GM13977 (cell line): ENCODE measurements at regions not wholly inside any gene's neighbourhood (a gene's known extent, or its start where the extent isn't known, plus 50 kb on each side); places are given as distances from the start of the nearest gene placed in this dataset.

ENCODE experiments used
- DNase-seq: peaks from one replicate; pipeline ENCODE4 v3.0.0; 2012; ENCODE audit warnings: low spot score
- in situ Hi-C: fragments of 300-500 bp; cut with MboI; formaldehyde crosslinking; loops from one replicate; pipeline ENCODE4 v1.12.0; 2022; ENCODE audit warnings: low sequenced_read_pairs, low pct_unique_long_range_greater_than_20kb, mixed read lengths, inconsistent platforms; ENCODE audit not compliant: unreplicated experiment
- TF ChIP-seq, protein P1 (sequence below): IDR thresholded peaks from 2 replicates; pipeline ENCODE4 v1.5.1; 2012; ENCODE audit warnings: mild to moderate bottlenecking, control low read depth; ENCODE audit not compliant: insufficient read depth; ENCODE audit errors: extremely low read depth, missing control alignments

DNA sequence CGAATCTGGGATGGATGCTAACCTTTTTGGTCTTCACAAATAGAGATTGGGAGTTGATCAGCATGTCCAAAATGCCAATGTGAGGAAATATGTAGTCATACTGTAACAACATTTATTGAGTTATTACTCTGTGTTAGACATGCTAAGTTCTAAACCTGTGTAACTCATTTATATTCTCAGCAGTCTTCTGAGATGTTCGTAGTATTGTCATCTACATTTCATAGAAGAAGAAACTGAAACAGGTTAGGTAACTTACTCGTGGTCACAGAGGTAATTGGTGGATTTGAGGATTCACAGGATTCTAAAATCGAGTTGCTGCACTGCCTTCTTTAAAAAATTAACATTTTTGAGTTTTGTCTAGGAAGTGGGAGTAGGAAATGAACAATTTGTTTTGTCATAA is 162.1 kb downstream of the UBE2E3 start:
- in situ Hi-C loops, result no loop called here
- DNase-seq, result no peak
- TF ChIP-seq, protein P1, sequence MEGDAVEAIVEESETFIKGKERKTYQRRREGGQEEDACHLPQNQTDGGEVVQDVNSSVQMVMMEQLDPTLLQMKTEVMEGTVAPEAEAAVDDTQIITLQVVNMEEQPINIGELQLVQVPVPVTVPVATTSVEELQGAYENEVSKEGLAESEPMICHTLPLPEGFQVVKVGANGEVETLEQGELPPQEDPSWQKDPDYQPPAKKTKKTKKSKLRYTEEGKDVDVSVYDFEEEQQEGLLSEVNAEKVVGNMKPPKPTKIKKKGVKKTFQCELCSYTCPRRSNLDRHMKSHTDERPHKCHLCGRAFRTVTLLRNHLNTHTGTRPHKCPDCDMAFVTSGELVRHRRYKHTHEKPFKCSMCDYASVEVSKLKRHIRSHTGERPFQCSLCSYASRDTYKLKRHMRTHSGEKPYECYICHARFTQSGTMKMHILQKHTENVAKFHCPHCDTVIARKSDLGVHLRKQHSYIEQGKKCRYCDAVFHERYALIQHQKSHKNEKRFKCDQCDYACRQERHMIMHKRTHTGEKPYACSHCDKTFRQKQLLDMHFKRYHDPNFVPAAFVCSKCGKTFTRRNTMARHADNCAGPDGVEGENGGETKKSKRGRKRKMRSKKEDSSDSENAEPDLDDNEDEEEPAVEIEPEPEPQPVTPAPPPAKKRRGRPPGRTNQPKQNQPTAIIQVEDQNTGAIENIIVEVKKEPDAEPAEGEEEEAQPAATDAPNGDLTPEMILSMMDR, result no peak

DNA sequence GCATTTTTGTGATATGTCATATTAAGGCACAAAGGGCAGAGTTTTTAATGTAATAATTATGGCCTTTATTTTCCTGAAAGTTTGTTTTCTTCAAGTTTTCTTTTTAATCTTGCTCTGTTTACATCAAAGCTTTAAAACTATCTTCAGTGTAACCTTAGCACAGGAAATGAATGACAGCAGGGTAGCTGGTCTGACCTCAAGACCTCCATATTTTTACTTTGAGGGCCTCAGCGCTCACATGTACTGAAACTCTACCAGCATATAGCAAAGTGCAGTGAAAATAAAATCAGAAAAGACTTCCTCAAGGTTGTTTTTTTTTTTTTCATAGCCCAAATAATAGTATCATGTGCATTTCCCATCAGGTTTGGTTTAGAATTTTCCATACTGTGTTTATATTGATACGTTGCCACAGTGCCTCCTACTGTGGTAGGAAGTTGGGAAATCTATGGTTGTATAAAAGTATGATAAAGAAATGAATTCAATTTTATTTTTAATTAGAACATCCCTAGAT is 163.4 kb downstream of the UBE2E3 start:
- in situ Hi-C loops, result no loop called here
- DNase-seq, result no peak
- TF ChIP-seq, protein P1, result no peak

DNA sequence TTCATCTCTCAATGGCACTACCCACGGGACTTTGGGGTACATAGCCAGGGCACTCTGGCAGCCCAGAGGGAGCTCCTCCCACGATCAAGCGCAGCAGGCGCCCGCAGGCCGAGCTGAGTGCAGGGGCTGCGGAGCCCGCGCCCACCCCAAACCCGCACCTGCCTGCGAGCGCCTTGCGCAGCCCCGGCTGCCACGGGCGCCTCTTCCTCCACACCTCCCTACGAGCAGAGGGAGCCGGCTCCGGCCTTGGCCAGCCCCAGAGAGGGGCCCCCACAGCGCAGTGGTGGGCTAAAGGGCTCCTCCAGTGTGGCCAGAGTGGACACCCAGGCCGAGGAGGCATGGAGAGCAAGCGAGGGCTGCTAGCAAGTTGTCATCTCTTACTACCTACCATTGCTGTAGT is 165.2 kb downstream of the UBE2E3 start:
- no peak for DNase-seq
- in situ Hi-C loops, result no loop called here
- TF ChIP-seq, protein P1, result no peak

DNA sequence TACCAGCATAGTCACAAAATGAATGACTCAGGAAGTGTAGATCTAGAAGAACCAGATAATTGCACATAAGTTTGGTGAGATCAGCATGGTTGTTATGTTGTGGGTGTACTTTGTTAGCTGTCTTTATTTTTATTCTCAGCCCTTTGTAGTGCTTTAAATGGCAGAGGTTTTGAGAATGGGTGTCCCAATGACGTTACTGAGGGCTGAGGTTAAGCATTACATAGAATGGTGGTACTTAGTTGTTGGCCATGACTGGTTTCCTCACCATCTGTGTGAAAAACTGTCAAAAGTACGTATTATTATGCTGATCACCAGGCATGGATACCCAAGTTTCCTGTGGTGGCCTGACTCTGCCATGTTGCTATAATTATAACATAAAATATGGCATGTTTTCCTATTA is 165.8 kb downstream of the UBE2E3 start:
- no peak for DNase-seq
- TF ChIP-seq, protein P1, result no peak
- in situ Hi-C loops, result no loop called here

- in situ Hi-C loops, result no loop called here
- no peak for DNase-seq
- TF ChIP-seq, protein P1, result no peak
Observed at GRCh38 chr2:181149056-181149455, 168.7 kb downstream of the UBE2E3 start.

DNA sequence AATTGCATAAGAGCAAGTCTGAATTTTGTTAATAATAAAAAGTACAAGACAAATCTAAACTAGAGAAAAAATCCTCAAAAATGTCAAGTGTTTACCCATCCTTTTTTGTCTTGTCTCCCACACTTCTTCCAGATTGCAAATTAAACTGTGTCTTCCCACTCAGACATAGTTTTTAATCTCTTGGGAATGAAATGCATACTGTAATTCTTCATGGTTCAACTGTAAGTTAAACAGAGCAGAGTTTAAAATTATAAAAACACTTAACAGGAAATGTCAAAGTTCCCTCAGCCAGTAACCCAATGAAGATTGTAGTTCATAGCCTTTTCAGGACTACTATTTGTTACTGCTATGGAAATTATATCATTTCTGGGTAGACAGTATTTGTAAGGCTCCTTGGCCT is 171.8 kb downstream of the UBE2E3 start:
- TF ChIP-seq, protein P1, result no peak
- in situ Hi-C loops, result no loop called here
- DNase-seq, result no peak

- in situ Hi-C loops, result no loop called here
- DNase-seq, result no peak
- TF ChIP-seq, protein P1, result no peak
Observed at GRCh38 chr2:181152701-181153100, 172.3 kb downstream of the UBE2E3 start.
